Effector memory CD8-positive, alpha-beta T cell (primary cell): ENCODE measurements at regions not wholly inside any gene's neighbourhood (a gene's known extent, or its start where the extent isn't known, plus 50 kb on each side); places are given as distances from the start of the nearest gene placed in this dataset.

ENCODE experiments used
- ATAC-seq: fragments of 150-1000 bp; cut with Tn5 transposase; replicated peaks from 2 replicates; pipeline ENCODE4 v1.10.0; 2021; ENCODE audit warnings: mild to moderate bottlenecking, moderate library complexity
- DNase-seq, 3 experiments: peaks; one replicate each; pipeline ENCODE4 v3.0.0; 2021
- H3K27ac Mint-ChIP-seq, 2 donors: one replicate each; pipeline ENCODE4 v1.8.0; 2022; ENCODE audit warnings: mild to moderate bottlenecking in 2 of 2, mixed read lengths in 2 of 2, moderate library complexity in 2 of 2
- H3K27me3 Mint-ChIP-seq, 2 donors: one replicate each; pipeline ENCODE4 v1.8.0; 2022; ENCODE audit warnings: mixed read lengths in 2 of 2
- H3K36me3 Mint-ChIP-seq: one replicate; pipeline ENCODE4 v1.8.0; 2022; ENCODE audit warnings: mild to moderate bottlenecking, moderate library complexity, mixed read lengths; ENCODE audit not compliant: insufficient read depth
- H3K4me1 Mint-ChIP-seq, 2 donors: one replicate each; pipeline ENCODE4 v1.8.0; 2022; ENCODE audit warnings: low read depth in 2 of 2, mixed read lengths in 2 of 2
- H3K4me3 Mint-ChIP-seq, 2 donors: one replicate each; pipeline ENCODE4 v1.8.0; 2022; ENCODE audit warnings: mild to moderate bottlenecking in 2 of 2, mixed read lengths in 2 of 2, moderate library complexity in 2 of 2
- H3K9me3 Mint-ChIP-seq, 2 donors: one replicate each; pipeline ENCODE4 v1.8.0; 2022; ENCODE audit warnings: mixed read lengths in 2 of 2

DNA sequence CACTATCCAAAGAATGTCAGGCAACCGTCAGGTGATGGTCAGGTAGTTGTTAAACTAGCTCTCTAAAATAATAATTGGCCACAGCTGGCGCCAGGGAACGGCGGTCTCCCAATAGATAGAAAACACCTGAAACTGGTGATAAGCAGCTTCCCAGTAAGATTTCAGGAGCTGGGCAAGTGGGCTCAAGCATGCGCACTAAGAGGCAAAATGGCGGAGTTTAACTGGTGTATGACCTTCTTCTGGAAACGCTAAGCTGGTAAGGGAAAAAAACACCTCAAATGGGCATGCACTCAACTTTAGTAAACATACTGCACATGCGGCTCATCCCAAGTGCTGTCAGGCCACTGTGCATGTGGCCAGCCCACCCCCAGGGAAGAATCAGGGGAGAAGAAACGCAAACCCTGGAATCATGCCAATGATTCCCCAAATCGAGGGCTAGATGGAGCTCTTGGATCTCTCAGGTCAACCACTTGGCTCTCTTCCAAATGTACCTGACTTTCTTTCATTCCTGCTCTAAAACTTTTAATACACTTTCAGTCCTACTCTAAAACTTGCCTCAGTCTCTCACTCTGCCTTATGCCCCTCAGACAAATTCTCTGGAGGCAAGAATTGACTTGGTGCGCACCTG, 195.0 kb downstream of the ZNF621 start:
- H3K36me3 Mint-ChIP-seq = peaks cover 3% of the 10 kb centered on the region
- DNase-seq (no peak), ATAC-seq (no peak)
- H3K27me3 Mint-ChIP-seq = peaks cover 16 to 20% of the 10 kb centered on the region in 2 donors
- H3K4me3 Mint-ChIP-seq = no peak overlapping the region
- no peaks in the 10 kb centered on the region for H3K4me1 Mint-ChIP-seq
- H3K27ac Mint-ChIP-seq = no peak overlapping the region
- no peaks in the 10 kb centered on the region for H3K9me3 Mint-ChIP-seq

DNA sequence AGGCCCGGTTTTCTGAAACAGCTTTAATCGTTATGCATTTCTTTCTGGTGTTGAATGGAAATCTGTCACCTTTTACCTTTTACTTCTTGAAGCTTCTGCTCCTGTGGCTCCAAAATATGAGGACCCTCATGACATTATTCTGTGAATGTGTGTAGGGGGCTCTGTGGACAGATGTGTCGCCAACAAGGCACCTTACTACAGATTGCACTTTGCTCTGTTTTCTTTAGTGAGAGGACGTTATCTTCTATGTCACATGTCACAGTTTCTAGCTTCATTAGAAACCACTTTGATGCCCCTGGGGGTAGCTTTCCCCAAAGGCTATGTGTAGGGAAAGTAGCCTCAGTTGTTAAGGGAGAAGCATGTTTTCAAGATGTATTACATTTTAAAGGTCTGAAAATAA, 195.6 kb downstream of the ZNF621 start:
- H3K27ac Mint-ChIP-seq = no peak overlapping the region
- ATAC-seq = no peak
- peaks cover 10 to 15% of the 10 kb centered on the region in 2 donors for H3K27me3 Mint-ChIP-seq
- H3K4me3 Mint-ChIP-seq = no peak overlapping the region
- no peak for DNase-seq
- H3K9me3 Mint-ChIP-seq = no peaks in the 10 kb centered on the region
- peaks cover 3% of the 10 kb centered on the region for H3K36me3 Mint-ChIP-seq
- no peaks in the 10 kb centered on the region for H3K4me1 Mint-ChIP-seq

DNA sequence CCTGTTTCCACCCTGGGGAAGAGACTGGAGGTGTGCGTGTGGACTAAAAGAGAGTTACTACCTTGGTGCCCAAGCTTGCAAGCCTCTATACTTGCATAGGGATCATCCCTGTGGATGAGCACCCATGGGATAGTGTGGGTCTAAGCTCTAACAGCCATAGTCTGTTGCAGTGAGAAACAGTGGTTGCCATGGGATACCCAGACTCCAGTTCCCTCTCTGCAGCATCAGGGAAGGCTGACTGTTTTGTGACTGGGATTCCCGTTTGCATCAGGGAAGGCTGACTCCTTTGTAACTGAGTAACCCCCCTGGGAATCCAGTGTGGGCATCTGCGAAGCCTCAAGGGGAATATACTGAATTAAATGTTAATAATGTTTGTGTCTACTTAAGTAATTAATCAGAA, 196.1 kb downstream of the ZNF621 start:
- ATAC-seq (no peak), DNase-seq (no peak)
- Mint-ChIP-seq H3K4me3 (no peak overlapping the region), H3K9me3 (no peaks in the 10 kb centered on the region), H3K4me1 (no peaks in the 10 kb centered on the region), H3K36me3 (peaks cover 3% of the 10 kb centered on the region), H3K27ac (no peak overlapping the region), H3K27me3 (peaks cover 7 to 10% of the 10 kb centered on the region in 2 donors)

DNA sequence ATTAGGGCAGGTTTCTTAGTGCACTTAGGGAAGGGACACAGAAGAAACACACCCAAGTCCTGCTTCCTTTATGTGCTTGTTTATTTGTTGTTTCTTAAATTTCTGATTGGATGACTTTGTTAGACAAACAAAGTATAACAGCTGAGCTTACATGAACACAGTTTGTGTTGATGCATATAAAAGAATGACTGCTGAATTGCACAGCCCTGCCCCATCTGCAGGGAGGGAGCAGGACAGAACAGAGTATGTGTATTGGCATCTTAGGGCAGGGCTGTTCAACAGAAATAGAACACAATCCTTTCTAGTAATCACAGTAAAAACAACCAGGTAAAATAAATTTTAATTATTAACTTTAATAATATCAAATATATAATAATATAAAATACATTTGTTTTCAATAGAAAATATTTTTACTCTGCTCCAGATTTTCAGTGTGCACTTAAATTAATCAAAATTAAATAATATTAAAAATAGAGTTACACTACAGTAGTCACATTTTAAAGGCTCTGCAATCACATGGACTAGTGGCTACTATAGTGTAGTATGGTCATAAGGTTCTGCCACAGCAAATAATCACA, 198.4 kb downstream of the ZNF621 start:
- ATAC-seq = no peak
- DNase-seq = no peak
- Mint-ChIP-seq H3K4me1 (no peaks in the 10 kb centered on the region), H3K27me3 (peaks cover 7 to 9% of the 10 kb centered on the region in 2 donors), H3K9me3 (no peaks in the 10 kb centered on the region), H3K27ac (no peak overlapping the region), H3K36me3 (peaks cover 3% of the 10 kb centered on the region), H3K4me3 (no peak overlapping the region)

DNA sequence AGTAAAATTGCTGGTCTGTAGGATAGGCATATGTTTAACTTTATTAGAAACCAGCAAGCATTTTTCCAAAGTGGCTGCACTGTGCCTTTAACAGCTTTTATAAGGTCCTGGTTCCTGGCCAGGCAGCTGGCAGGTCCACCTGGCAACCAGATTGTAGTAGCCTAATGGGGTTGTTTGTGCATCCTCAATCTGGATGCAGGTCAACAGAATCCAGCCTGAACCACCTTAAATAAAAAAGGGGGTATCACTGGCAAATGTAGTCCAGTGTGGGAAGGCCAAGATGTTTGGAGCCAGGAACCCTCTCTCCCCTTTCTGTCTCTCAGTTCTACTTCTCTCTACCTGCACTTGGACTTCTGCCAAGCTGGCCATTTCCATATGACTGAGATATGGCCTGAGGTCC, 200.3 kb downstream of the ZNF621 start:
- H3K9me3 Mint-ChIP-seq = no peaks in the 10 kb centered on the region
- peaks cover 3% of the 10 kb centered on the region for H3K36me3 Mint-ChIP-seq
- ATAC-seq (no peak), DNase-seq (no peak)
- H3K27me3 Mint-ChIP-seq = peaks cover 7 to 9% of the 10 kb centered on the region in 2 donors
- H3K27ac Mint-ChIP-seq = no peak overlapping the region
- no peaks in the 10 kb centered on the region for H3K4me1 Mint-ChIP-seq
- H3K4me3 Mint-ChIP-seq = no peak overlapping the region

DNA sequence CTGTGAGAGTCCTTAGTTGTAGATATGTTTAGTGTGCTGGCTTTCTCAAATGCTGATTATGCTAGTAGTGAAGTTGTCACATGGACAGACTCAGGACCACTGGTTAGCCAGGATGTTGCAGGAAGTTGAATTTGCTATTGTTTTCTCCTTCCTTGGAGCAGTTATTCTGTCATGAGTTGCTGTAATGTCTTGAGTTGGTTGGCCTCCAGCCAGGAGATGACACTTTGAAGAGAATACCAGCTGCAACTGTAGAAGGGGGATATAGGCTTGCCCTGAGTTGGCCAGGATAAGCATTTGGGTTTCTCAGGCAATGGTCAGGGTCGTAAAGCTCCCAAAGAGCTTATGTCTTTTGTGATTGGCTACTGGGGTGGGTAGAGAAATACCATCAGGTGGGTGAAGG, 206.7 kb downstream of the ZNF621 start:
- DNase-seq (no peak), ATAC-seq (no peak)
- Mint-ChIP-seq H3K27me3 (peaks cover 6 to 16% of the 10 kb centered on the region in 2 donors), H3K4me3 (no peak overlapping the region), H3K36me3 (no peaks in the 10 kb centered on the region), H3K4me1 (no peaks in the 10 kb centered on the region), H3K27ac (no peak overlapping the region), H3K9me3 (peaks cover 0 to 7% of the 10 kb centered on the region in 2 donors)

DNA sequence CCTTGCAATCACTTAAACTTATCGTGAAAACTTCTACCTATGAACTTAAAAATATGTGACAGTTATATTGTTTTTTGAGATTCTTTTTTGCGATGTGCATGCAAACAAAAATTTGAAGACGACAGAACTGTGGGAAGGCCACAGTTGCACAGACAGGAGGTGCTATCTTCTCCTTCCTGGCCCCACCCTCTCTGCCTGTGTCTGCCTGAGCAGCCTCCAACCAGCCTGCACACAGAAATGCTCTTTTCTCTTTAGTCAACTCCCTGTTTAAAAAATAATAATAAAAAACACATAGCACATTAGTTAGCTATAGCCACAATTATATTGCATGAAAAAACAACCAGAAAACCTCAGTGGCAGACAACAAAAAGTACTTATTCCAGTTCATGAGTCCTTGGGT, 212.2 kb downstream of the ZNF621 start:
- DNase-seq (no peak), ATAC-seq (no peak)
- Mint-ChIP-seq H3K4me1 (no peaks in the 10 kb centered on the region), H3K9me3 (no peaks in the 10 kb centered on the region), H3K36me3 (no peaks in the 10 kb centered on the region), H3K27me3 (peaks cover 28 to 41% of the 10 kb centered on the region in 2 donors), H3K27ac (no peak overlapping the region), H3K4me3 (no peak overlapping the region)

DNA sequence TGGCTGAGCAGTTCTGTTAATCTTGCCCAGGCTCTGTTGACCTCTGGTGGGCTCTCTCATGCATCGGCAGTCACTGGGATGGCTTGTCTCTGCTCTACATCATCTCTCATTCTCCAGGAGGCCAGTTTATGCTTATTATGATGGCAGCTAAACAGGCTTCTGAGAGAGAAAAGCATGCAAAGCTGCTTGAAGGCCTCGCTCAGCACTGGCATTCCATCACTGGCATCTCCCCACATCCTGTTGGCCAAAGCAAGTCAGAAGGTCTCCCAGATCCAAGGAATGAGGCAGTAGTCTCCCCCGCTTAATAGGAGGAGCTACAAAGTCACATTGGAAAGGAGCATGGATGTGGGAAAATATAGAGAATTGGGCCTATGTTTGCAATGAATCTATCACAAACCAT, 212.6 kb downstream of the ZNF621 start:
- no peak for ATAC-seq
- H3K36me3 Mint-ChIP-seq = no peaks in the 10 kb centered on the region
- no peak for DNase-seq
- no peak overlapping the region for H3K4me3 Mint-ChIP-seq
- H3K4me1 Mint-ChIP-seq = no peaks in the 10 kb centered on the region
- no peak overlapping the region for H3K27ac Mint-ChIP-seq
- H3K9me3 Mint-ChIP-seq = no peaks in the 10 kb centered on the region
- H3K27me3 Mint-ChIP-seq = peaks cover 28 to 41% of the 10 kb centered on the region in 2 donors

DNA sequence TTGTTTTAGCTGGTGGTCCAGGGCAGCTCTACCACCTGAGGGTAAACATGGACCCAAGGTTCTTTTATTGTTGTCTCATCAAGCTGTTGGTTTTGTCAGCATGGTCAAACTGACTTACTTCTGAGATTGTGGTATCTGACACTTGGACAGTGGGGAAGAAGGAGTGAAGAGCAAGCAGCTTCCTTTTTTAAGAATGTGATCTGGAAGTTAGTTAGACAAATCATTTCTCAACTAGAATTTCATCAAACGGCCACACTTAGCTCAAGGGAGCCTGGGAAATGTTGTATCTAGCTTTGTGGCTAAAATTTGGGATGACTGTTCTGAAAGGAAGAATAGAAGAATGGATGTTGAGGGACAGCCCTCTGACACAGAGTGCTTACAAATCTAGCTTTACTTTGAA, 215.2 kb downstream of the ZNF621 start:
- no peaks in the 10 kb centered on the region for H3K9me3 Mint-ChIP-seq
- H3K27ac Mint-ChIP-seq = no peak overlapping the region
- peaks cover 34 to 38% of the 10 kb centered on the region in 2 donors for H3K27me3 Mint-ChIP-seq
- DNase-seq (no peak), ATAC-seq (no peak)
- H3K4me3 Mint-ChIP-seq = no peak overlapping the region
- no peaks in the 10 kb centered on the region for H3K4me1 Mint-ChIP-seq
- no peaks in the 10 kb centered on the region for H3K36me3 Mint-ChIP-seq

DNA sequence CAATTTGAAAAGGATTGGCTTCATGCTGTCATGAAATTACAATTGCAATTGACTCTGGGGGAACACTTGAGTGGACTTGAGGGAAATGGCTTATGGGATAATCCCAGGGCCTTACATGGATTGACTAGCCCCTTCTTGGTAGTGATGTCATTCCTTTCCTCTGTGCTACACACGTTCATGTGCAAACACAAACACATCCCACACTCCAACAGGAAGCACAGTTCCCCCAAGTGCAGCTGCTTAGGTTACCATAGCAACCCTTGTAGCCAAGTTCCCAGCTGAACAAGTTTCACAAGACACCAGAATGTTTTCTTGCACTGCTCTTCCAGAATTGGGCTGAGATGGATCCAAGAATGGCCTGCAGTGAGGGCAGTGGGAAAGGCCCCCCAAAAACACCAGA, 217.0 kb downstream of the ZNF621 start:
- ATAC-seq (no peak), DNase-seq (no peak)
- no peaks in the 10 kb centered on the region for H3K4me1 Mint-ChIP-seq
- peaks cover 34 to 51% of the 10 kb centered on the region in 2 donors for H3K27me3 Mint-ChIP-seq
- H3K27ac Mint-ChIP-seq = no peak overlapping the region
- no peaks in the 10 kb centered on the region for H3K36me3 Mint-ChIP-seq
- no peak overlapping the region for H3K4me3 Mint-ChIP-seq
- H3K9me3 Mint-ChIP-seq = no peaks in the 10 kb centered on the region

DNA sequence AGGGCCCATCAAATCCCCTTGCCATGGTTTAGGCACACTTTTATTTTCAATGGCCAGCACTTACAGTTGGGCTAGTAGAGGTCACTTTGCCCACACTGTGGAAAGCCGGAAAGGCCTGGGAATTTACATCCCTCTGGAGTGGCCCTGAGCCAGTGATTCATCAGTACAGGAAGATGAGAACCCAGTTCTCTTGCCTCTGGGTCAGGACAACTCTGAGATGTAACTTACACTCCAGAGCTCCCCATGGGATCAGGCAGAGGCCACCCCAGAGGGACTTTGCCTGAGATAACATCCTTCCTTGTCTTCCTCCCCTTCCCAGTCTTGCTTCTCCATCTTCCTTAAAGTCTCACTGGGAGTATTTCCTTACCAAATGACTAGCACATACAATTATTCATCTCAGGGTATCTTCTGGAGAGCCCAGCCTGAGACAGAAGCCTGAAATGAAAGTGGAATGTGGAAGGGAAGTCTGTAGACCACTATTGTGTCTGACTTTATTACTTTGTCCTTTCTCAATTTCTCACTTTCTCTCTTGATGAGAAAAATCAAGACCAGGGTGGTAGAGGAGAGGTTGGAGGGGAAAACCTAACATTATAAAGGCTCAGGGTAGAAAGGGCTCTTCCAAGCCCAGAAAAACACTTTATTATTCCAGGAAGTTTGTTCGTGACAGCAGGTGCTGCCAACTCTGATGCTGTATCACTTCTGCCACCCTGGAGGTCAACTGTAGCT, 220.8 kb downstream of the ZNF621 start:
- Mint-ChIP-seq H3K36me3 (no peaks in the 10 kb centered on the region), H3K27ac (no peak overlapping the region), H3K27me3 (peaks cover 37 to 40% of the 10 kb centered on the region in 2 donors), H3K4me3 (no peak overlapping the region), H3K4me1 (no peaks in the 10 kb centered on the region), H3K9me3 (no peaks in the 10 kb centered on the region)
- ATAC-seq = no peak
- no peak for DNase-seq

DNA sequence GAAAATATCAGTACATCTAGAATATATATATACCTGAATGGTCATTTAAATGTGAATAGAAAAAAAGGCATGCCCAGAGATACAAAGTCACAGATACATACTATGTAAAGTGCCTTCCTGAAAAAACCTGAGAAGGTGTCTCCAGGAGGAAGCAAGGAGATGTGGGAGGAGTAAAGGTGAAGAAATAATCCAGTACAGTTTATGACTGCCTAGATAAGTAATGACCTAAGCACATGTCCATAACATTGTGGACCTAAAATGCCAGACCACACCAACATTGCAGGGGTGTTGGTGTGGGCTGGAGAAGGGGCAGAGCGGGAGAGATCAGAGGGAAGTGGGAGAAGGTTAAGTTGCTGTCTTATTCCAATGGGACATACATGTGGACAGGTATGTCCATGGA, 226.9 kb downstream of the ZNF621 start:
- Mint-ChIP-seq H3K4me1 (no peaks in the 10 kb centered on the region), H3K4me3 (no peak overlapping the region), H3K9me3 (peaks cover 0 to 2% of the 10 kb centered on the region in 2 donors), H3K27me3 (peaks cover 25 to 36% of the 10 kb centered on the region in 2 donors), H3K36me3 (no peaks in the 10 kb centered on the region), H3K27ac (no peak overlapping the region)
- DNase-seq (no peak), ATAC-seq (no peak)

DNA sequence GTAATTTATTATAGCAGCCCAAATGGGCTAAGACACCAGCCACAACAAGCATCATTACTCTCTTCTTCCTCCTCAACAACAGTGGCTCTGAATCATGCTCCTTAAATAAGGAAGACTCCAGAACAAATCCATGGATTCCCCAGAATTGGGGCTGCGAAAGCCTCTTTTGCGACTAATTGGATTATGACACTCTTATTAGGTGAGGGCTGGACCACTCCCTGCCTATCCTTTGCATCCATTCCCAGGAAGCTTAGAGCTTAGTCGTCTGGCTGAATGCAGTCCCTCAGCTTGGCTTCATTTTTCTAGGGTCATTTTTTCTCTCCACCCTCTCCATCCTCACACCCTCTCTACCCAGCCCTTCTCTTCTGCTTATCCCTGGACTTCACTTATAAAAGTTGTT, 227.7 kb downstream of the ZNF621 start:
- no peak for ATAC-seq
- Mint-ChIP-seq H3K27me3 (peaks cover 27 to 35% of the 10 kb centered on the region in 2 donors), H3K9me3 (peaks cover 0 to 2% of the 10 kb centered on the region in 2 donors), H3K27ac (no peak overlapping the region), H3K4me1 (no peaks in the 10 kb centered on the region), H3K4me3 (no peak overlapping the region), H3K36me3 (no peaks in the 10 kb centered on the region)
- no peak for DNase-seq

DNA sequence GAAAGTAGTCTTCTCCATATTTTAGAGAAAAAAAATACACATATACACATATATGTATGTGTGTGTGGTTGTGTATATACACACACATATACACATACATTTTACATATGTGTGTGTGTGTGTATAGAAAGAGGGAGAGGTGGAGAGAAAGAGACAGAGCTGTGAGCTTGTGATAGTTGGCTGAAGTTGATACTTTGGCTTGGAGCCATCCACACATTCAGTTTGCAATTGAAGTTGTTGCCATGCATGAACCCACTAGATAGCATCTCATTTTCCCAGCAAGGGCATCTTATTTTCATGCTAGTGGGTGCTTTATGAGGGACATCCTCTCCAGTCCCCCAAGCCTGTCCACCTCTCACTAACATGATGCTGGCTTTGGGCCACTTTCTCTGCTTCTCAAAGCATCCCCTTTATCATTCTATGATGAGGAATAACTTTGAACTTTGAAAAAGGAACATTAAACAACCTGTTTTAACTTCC, 228.6 kb downstream of the ZNF621 start:
- no peak for DNase-seq
- H3K9me3 Mint-ChIP-seq = peaks cover 0 to 2% of the 10 kb centered on the region in 2 donors

More for the DNA sequence above, 228.6 kb downstream of the ZNF621 start:
- H3K36me3 Mint-ChIP-seq = no peaks in the 10 kb centered on the region
- no peaks in the 10 kb centered on the region for H3K4me1 Mint-ChIP-seq
- no peak overlapping the region for H3K4me3 Mint-ChIP-seq
- no peak overlapping the region for H3K27ac Mint-ChIP-seq
- ATAC-seq = no peak
- peaks cover 29 to 31% of the 10 kb centered on the region in 2 donors for H3K27me3 Mint-ChIP-seq
